KG1 (cell line): ENCODE measurements at regions not wholly inside any gene's neighbourhood (a gene's known extent, or its start where the extent isn't known, plus 50 kb on each side); places are given as distances from the start of the nearest gene placed in this dataset.
"Not testable (repeated sequence)": the region's sequence is repeated elsewhere in the genome, so short reads cannot be mapped to it uniquely, and the experiment has no call there.

ENCODE experiments used
- DNase-seq: peaks from one replicate; lab custom pipeline; 2025; lab: John Stamatoyannopoulos, UW

DNA sequence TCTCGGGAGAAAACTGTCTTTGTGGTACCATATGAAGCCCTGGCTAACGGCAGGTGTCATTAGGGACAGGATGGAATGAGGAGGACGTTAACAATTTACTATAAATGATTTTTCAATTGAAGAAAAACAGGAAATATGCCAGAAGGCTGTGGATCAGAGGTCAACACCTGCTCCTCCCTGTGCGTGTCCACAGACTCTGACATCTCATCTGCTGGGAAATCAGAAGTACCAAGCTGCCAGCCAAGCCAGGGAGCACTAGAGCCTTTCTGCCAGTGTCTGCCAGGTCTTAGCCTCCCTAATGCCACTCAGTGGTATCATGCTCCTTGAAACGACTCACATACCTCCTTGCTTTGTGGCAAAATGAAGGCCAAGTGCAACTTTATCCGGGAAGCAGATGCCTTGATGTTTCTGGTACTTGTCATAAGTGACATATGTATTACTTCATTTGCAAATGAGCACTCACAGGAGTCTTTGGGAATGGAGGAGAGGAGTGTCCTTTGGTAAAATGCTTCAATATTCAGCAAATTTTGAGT lies 541.1 kb downstream of the SATB2 start:
- no peak for DNase-seq

GRCh38 chr2:198913394-198914152 lies 544.2 kb downstream of the SATB2 start:
- no peak for DNase-seq

DNA sequence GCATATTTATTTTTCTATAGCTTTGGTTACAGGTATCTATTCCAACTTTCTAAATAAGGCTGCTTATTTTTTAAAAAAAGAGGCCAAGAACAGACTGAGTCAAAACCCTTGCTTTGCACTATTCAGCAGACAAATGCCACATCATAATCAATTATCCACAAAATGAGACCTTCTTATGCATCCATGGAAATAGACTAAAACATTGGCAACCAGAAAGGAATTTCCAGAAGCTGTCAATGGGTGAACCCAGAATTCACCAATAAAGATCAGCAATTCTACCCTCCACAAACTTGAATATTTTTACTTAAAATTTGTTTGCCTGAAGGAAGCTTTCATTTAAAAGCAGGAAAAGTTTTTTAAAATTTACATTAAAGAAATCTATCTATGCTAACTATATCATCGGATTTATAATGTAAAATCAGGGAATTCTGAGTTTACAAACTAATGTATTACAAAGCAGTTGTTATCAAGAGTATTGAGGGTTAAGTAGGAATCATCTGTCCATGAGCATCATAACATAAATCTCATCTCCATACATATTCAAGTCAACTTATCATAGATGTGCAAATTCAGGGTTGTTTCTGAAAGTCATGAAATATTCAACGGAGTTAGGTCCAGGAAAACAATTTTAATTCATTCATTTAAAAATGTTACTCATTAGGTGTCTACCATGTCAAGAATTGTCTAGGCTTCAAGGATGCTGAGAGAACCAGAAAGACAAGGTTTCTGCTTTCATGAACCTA lies 548.0 kb downstream of the SATB2 start:
- DNase-seq: no peak

GRCh38 chr2:198905881-198906612 lies 551.7 kb downstream of the SATB2 start:
- no peak for DNase-seq

- no peak for DNase-seq
Observed at GRCh38 chr2:198901894-198902293, 555.8 kb downstream of the SATB2 start.

- DNase-seq: no peak
Observed at GRCh38 chr2:198900141-198900540, 557.6 kb downstream of the SATB2 start.

- no peak for DNase-seq
Observed at GRCh38 chr2:198890490-198890889, 567.2 kb downstream of the SATB2 start.

- no peak for DNase-seq
Observed at GRCh38 chr2:198883604-198884003, 574.1 kb downstream of the SATB2 start.

DNA sequence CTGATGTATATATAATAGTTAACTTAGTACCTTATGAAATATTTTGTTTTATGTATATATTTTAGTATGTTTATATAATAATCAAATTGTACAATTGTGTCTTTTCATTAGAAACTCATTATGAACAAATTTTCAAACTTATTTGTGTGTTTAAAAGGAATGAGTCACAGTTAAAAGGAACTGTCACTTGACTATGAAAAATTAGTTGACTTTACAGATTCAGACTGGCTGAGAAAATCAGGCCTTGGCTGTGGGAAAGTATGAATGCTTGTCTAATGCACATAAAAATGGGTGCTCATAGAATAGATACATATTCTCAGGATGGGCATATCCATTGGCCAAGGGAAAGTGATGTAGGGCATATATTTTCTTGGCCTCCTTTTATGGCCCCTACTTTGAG lies 576.8 kb downstream of the SATB2 start:
- DNase-seq: no peak

GRCh38 chr2:198880421-198880820 lies 577.3 kb downstream of the SATB2 start:
- no peak for DNase-seq

GRCh38 chr2:198874472-198874858 lies 583.3 kb downstream of the SATB2 start:
- DNase-seq: no peak

DNA sequence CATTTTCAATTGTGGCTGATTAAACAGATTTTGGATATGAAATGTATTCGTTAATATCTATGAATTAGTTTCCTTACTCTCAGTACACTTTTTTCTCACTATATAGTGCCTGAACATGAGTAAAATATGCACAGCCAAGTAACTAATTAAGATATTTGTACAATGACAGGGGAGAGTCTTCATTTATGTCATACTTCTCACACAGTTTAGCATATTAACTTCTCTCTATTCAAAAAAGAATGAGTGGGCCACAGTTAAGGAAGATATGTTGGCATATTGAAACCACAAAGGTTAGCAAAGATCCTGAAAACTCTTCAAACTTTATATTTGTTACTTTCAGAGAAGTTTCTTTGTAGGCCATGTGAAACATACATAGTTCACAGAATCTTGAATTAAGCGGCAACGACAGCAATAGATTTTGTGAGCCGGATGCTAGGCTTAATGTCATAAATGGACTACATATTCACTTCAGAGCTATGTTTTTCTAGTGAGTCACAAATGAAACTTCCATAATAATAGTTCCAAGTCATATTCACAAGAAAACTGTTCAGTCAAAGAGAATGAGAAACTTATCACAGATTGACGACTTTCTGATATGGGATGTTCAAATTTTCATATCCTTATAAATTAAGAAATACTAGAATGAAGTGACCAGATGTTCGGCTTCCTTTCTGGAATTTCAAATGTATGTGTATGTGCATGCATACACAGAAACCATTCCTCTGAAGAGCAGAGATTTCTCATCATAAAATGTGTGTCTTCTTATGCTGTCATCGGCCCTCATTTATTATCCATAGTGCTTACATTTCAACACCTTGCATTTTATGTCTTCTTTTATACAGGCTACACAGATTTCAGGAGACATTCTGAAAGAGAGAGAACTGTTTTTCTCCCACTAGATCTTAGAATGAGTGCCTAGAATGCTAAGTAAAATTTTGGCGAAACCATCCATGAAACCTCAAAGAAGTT lies 584.0 kb downstream of the SATB2 start:
- DNase-seq: no peak

GRCh38 chr2:198863655-198864054 lies 594.1 kb downstream of the SATB2 start:
- no peak for DNase-seq

- DNase-seq: no peak
Observed at GRCh38 chr2:198861080-198861479, 596.7 kb downstream of the SATB2 start.

GRCh38 chr2:198857246-198857645 lies 600.5 kb downstream of the SATB2 start:
- DNase-seq: no peak

DNA sequence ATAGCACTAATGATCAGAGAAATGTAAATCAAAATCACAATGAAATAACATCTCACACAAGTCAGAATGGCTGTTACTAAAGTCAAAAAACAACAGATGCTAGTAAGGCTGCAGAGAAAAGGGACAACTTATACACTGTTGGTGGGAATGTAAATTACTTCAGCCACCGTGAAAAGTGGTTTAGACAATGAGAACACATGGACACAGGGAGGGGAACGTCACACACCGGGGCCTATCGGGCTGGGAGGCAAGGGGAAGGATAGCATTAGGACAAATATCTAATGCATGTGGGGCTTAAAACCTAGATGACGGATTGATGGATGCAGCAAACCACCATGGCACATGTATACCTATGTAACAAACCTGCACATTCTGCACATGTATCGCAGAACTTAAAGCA lies 602.0 kb downstream of the SATB2 start:
- not testable (repeated sequence) for DNase-seq

DNA sequence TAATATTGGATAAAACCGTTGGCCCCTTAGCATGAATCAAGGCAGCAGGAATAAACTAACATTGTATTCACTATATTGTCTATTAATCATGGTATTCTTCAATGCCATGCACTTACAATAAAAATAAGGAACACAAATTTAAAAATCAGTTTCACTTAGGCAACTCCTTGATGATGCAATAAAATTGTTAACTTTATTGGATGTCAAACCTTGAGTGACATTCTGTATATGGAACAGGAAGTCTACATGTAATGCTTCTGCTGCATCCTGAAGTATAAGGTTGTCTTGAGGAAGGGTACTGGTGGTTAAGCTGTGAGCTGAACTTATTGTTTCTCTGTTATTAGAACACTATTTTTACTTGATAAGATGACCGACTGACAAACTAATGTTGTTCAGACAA lies 605.5 kb downstream of the SATB2 start:
- DNase-seq: no peak

DNA sequence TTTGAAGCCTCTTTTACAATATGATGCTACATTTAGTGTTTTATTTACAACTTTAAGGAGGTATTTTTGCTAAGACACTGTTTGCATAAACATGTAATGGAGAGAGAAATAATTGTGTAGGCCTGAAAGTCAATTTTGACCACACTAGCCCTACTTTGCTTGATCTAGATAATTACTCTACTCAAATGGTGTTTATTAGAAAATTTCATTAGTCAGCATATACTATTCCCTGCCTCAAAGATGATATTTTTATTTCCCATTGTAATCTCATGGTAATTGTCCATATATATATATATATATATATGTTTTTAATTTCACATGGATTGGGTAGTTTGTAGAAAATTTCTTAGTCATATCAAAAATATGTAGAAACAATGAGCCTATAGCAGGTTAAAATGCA lies 632.2 kb downstream of the SATB2 start:
- DNase-seq: no peak

DNA sequence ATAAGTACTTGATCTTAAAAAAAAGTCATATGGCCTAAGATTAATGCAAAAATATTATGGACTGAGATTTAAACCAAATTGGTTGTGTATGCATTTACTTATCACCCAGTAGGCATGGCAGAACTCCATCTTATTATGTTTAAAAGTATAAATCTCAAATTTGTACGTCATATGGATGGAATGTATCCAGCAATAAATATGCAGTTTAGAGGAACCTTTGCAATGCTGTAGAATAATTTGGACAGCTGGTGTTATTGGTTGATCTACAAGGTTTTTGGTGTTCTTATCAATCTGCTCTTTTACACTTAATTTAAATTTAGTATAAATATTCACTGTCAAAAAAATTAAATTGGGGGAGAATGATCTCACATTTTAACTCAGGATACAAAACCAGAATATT lies 640.2 kb downstream of the SATB2 start:
- no peak for DNase-seq

- no peak for DNase-seq
Observed at GRCh38 chr2:198815626-198816025, 642.1 kb downstream of the SATB2 start.

GRCh38 chr2:198811198-198811597 lies 646.5 kb downstream of the SATB2 start:
- DNase-seq: no peak
